GM23338 (cell line): ENCODE measurements at regions not wholly inside any gene's neighbourhood (a gene's known extent, or its start where the extent isn't known, plus 50 kb on each side); places are given as distances from the start of the nearest gene placed in this dataset.

Source experiments
- ATAC-seq: fragments of 200-7000 bp; cut with Tn5 transposase; 3 replicates; pipeline ENCODE4 v1.9.1; 2020
- DNase-seq: peaks from one replicate; pipeline ENCODE4 v3.0.0-alpha.2; 2015; ENCODE audit warnings: low spot score
- H2AFZ ChIP-seq: fragments of 200-600 bp; sonication (generic); 2 replicates; pipeline ENCODE4 v1.8.0; 2016; ENCODE audit warnings: antibody characterized with exemption, mild to moderate bottlenecking, moderate library complexity
- H3F3A ChIP-seq: fragments of 200-600 bp; sonication (generic); replicated peaks from 2 replicates; pipeline ENCODE4 v1.8.0; 2017; ENCODE audit warnings: antibody characterized with exemption, mixed run types, low read depth
- H3K27ac ChIP-seq: fragments of 200-600 bp; sonication (generic); 2 replicates; pipeline ENCODE4 v1.6.1; 2016; ENCODE audit warnings: low read depth
- H3K27me3 ChIP-seq: fragments of 200-600 bp; sonication (generic); 2 replicates; pipeline ENCODE4 v1.8.0; 2016; ENCODE audit warnings: mild to moderate bottlenecking, mixed run types, moderate library complexity; ENCODE audit not compliant: insufficient read depth
- H3K36me3 ChIP-seq: fragments of 200-600 bp; sonication (generic); 2 replicates; pipeline ENCODE4 v1.8.0; 2016; ENCODE audit warnings: mild to moderate bottlenecking; ENCODE audit not compliant: insufficient read depth
- H3K4me1 ChIP-seq: fragments of 200-600 bp; sonication (generic); 2 replicates; pipeline ENCODE4 v1.8.0; 2016; ENCODE audit warnings: mild to moderate bottlenecking, moderate library complexity; ENCODE audit not compliant: insufficient read depth
- H3K4me2 ChIP-seq: fragments of 200-600 bp; sonication (generic); 2 replicates; pipeline ENCODE4 v1.7.1; 2017; ENCODE audit warnings: mixed run types
- H3K4me3 ChIP-seq: fragments of 200-600 bp; sonication (generic); 2 replicates; pipeline ENCODE4 v1.6.1; 2016; ENCODE audit warnings: mixed run types
- H3K79me2 ChIP-seq: fragments of 200-600 bp; sonication (generic); replicated peaks from 2 replicates; pipeline ENCODE4 v1.8.0; 2017; ENCODE audit warnings: mild to moderate bottlenecking; ENCODE audit not compliant: insufficient read depth
- H3K9me2 ChIP-seq: fragments of 200-600 bp; sonication (generic); 2 replicates; pipeline ENCODE4 v1.8.0; 2017; ENCODE audit not compliant: insufficient read depth
- H4K20me1 ChIP-seq: fragments of 200-600 bp; sonication (generic); replicated peaks from 2 replicates; pipeline ENCODE4 v1.8.0; 2017; ENCODE audit warnings: mild to moderate bottlenecking; ENCODE audit not compliant: insufficient read depth
- H3K27ac Mint-ChIP-seq: 2 replicates; pipeline ENCODE4 v1.8.0; 2020; ENCODE audit warnings: inconsistent platforms, mild to moderate bottlenecking, moderate library complexity, mixed read lengths
- H3K27me3 Mint-ChIP-seq: 3 replicates; pipeline ENCODE4 v1.8.0; 2022; ENCODE audit warnings: low read depth, mild to moderate bottlenecking, moderate library complexity, mixed read lengths, inconsistent platforms; ENCODE audit not compliant: insufficient read depth, poor library complexity
- H3K36me3 Mint-ChIP-seq: 3 replicates; pipeline ENCODE4 v1.8.0; 2021; ENCODE audit warnings: low read depth, mild to moderate bottlenecking, inconsistent platforms, moderate library complexity, mixed read lengths
- H3K4me1 Mint-ChIP-seq: 3 replicates; pipeline ENCODE4 v1.8.0; 2020; ENCODE audit warnings: mild to moderate bottlenecking, inconsistent platforms, mixed read lengths
- H3K4me3 Mint-ChIP-seq: 3 replicates; pipeline ENCODE4 v1.8.0; 2021; ENCODE audit warnings: moderate library complexity, mild to moderate bottlenecking, inconsistent platforms, mixed read lengths
- H3K9me3 Mint-ChIP-seq: 3 replicates; pipeline ENCODE4 v1.8.0; 2020; ENCODE audit warnings: moderate library complexity, mild to moderate bottlenecking, inconsistent platforms, mixed read lengths
- EZH2 ChIP-seq: fragments of 200-600 bp; sonication (generic); IDR thresholded peaks from one replicate; pipeline ENCODE4 v1.8.0; 2017; ENCODE audit warnings: antibody characterized with exemption, mild to moderate bottlenecking, low read depth; ENCODE audit not compliant: unreplicated experiment
- ZNF114 ChIP-seq: fragments of 250-450 bp; sonication (Bioruptor Pico); IDR thresholded peaks from 2 replicates; pipeline ENCODE4 v1.5.0; 2020; ENCODE audit warnings: mild to moderate bottlenecking, moderate library complexity
- TF ChIP-seq, protein P1 (sequence below): fragments of 250-450 bp; sonication (Bioruptor Pico); IDR thresholded peaks from 2 replicates; pipeline ENCODE4 v1.5.0; 2020; ENCODE audit warnings: mild to moderate bottlenecking, moderate library complexity
- TF ChIP-seq, protein P2 (sequence below): IDR thresholded peaks from 2 replicates; pipeline ENCODE4 v1.6.1; 2016; ENCODE audit warnings: antibody characterized with exemption
- TF ChIP-seq, protein P3 (sequence below): IDR thresholded peaks from one replicate; pipeline ENCODE4 v1.6.1; 2018; ENCODE audit warnings: antibody characterized with exemption; ENCODE audit not compliant: unreplicated experiment

DNA sequence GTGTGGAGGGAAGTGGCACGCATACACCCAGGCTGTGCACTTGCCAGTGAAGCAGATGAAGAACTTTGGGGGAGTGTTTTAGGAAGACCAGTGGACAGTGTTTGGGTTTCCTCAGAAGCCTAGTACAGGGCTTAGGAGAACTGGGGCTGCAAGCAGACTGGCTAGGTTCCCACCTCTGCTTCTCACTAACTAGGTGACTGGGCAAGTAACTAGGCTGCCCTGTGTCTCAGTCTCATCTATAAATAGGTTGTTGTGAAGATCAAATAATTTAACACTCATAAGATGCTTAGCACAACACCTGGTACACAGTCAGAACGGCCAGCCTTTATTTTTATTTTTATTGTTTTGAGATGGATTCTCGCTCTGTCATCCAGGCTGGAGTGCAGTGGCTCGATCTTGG, 312.1 kb downstream of the CDH26 start:
- no peaks in the 10 kb centered on the region for H3K36me3 Mint-ChIP-seq
- H3K4me1 Mint-ChIP-seq = peaks cover 11% of the 10 kb centered on the region
- ATAC-seq (no peak), DNase-seq (no peak)
- Histone ChIP-seq H3K27me3 (no peaks in the 10 kb centered on the region), H3F3A (no peaks in the 10 kb centered on the region), H3K4me1 (no peaks in the 10 kb centered on the region), H3K4me3 (no peak overlapping the region), H3K36me3 (no peaks in the 10 kb centered on the region; the same call in 1 of the 2 replicates), H3K4me2 (no peak overlapping the region), H3K27ac (no peak overlapping the region), H4K20me1 (no peaks in the 10 kb centered on the region), H3K79me2 (no peaks in the 10 kb centered on the region), H3K9me2 (no peaks in the 10 kb centered on the region), H2AFZ (no peak overlapping the region)
- H3K9me3 Mint-ChIP-seq = no peaks in the 10 kb centered on the region
- H3K27me3 Mint-ChIP-seq = peaks cover 3% of the 10 kb centered on the region
- TF ChIP-seq, protein P1, sequence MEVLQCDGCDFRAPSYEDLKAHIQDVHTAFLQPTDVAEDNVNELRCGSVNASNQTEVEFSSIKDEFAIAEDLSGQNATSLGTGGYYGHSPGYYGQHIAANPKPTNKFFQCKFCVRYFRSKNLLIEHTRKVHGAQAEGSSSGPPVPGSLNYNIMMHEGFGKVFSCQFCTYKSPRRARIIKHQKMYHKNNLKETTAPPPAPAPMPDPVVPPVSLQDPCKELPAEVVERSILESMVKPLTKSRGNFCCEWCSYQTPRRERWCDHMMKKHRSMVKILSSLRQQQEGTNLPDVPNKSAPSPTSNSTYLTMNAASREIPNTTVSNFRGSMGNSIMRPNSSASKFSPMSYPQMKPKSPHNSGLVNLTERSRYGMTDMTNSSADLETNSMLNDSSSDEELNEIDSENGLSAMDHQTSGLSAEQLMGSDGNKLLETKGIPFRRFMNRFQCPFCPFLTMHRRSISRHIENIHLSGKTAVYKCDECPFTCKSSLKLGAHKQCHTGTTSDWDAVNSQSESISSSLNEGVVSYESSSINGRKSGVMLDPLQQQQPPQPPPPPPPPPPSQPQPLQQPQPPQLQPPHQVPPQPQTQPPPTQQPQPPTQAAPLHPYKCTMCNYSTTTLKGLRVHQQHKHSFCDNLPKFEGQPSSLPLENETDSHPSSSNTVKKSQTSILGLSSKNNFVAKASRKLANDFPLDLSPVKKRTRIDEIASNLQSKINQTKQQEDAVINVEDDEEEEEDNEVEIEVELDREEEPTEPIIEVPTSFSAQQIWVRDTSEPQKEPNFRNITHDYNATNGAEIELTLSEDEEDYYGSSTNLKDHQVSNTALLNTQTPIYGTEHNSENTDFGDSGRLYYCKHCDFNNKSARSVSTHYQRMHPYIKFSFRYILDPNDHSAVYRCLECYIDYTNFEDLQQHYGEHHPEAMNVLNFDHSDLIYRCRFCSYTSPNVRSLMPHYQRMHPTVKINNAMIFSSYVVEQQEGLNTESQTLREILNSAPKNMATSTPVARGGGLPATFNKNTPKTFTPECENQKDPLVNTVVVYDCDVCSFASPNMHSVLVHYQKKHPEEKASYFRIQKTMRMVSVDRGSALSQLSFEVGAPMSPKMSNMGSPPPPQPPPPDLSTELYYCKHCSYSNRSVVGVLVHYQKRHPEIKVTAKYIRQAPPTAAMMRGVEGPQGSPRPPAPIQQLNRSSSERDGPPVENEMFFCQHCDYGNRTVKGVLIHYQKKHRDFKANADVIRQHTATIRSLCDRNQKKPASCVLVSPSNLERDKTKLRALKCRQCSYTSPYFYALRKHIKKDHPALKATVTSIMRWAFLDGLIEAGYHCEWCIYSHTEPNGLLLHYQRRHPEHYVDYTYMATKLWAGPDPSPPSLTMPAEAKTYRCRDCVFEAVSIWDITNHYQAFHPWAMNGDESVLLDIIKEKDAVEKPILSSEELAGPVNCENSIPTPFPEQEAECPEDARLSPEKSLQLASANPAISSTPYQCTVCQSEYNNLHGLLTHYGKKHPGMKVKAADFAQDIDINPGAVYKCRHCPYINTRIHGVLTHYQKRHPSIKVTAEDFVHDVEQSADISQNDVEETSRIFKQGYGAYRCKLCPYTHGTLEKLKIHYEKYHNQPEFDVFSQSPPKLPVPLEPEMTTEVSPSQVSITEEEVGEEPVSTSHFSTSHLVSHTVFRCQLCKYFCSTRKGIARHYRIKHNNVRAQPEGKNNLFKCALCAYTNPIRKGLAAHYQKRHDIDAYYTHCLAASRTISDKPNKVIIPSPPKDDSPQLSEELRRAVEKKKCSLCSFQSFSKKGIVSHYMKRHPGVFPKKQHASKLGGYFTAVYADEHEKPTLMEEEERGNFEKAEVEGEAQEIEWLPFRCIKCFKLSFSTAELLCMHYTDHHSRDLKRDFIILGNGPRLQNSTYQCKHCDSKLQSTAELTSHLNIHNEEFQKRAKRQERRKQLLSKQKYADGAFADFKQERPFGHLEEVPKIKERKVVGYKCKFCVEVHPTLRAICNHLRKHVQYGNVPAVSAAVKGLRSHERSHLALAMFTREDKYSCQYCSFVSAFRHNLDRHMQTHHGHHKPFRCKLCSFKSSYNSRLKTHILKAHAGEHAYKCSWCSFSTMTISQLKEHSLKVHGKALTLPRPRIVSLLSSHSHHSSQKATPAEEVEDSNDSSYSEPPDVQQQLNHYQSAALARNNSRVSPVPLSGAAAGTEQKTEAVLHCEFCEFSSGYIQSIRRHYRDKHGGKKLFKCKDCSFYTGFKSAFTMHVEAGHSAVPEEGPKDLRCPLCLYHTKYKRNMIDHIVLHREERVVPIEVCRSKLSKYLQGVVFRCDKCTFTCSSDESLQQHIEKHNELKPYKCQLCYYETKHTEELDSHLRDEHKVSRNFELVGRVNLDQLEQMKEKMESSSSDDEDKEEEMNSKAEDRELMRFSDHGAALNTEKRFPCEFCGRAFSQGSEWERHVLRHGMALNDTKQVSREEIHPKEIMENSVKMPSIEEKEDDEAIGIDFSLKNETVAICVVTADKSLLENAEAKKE (CRISPR knock-in tag) = no peak
- TF ChIP-seq ZNF114 (CRISPR knock-in tag) = no peak
- TF ChIP-seq, protein P2, sequence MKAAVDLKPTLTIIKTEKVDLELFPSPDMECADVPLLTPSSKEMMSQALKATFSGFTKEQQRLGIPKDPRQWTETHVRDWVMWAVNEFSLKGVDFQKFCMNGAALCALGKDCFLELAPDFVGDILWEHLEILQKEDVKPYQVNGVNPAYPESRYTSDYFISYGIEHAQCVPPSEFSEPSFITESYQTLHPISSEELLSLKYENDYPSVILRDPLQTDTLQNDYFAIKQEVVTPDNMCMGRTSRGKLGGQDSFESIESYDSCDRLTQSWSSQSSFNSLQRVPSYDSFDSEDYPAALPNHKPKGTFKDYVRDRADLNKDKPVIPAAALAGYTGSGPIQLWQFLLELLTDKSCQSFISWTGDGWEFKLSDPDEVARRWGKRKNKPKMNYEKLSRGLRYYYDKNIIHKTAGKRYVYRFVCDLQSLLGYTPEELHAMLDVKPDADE = no peak
- no peak for TF ChIP-seq EZH2
- TF ChIP-seq, protein P3, sequence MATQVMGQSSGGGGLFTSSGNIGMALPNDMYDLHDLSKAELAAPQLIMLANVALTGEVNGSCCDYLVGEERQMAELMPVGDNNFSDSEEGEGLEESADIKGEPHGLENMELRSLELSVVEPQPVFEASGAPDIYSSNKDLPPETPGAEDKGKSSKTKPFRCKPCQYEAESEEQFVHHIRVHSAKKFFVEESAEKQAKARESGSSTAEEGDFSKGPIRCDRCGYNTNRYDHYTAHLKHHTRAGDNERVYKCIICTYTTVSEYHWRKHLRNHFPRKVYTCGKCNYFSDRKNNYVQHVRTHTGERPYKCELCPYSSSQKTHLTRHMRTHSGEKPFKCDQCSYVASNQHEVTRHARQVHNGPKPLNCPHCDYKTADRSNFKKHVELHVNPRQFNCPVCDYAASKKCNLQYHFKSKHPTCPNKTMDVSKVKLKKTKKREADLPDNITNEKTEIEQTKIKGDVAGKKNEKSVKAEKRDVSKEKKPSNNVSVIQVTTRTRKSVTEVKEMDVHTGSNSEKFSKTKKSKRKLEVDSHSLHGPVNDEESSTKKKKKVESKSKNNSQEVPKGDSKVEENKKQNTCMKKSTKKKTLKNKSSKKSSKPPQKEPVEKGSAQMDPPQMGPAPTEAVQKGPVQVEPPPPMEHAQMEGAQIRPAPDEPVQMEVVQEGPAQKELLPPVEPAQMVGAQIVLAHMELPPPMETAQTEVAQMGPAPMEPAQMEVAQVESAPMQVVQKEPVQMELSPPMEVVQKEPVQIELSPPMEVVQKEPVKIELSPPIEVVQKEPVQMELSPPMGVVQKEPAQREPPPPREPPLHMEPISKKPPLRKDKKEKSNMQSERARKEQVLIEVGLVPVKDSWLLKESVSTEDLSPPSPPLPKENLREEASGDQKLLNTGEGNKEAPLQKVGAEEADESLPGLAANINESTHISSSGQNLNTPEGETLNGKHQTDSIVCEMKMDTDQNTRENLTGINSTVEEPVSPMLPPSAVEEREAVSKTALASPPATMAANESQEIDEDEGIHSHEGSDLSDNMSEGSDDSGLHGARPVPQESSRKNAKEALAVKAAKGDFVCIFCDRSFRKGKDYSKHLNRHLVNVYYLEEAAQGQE = no peak
- no peak overlapping the region for H3K4me3 Mint-ChIP-seq
- H3K27ac Mint-ChIP-seq = no peak overlapping the region
